ENCODE measurements at regions not wholly inside any gene's neighbourhood (a gene's known extent, or its start where the extent isn't known, plus 50 kb on each side); places are given as distances from the start of the nearest gene placed in this dataset.

DNA sequence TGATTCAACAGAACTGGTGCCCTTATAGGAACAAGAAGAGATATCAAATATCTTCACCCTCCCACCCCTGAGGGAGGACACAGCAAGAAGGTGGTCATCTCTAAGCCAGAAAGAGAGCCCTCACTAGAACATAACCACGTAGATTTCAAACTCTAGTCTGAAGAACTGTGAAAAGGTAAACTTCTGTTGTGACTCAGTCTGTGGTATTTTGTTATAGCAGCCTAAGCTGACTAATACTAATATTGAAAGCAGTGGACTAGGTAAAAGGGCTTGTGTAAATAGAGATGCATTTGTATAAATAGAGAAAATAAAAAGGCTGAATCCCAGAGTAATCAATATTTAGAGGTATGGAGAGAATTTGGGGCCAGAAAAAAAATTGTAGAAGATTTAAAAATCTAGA, 157.6 kb upstream of the CCNH start:
- Histone ChIP-seq H2BK120ac (ENCODE audit: low read depth, low read length) (no peak overlapping the region), H3K4me2 (ENCODE audit: insufficient read depth, low read length, poor library complexity, severe bottlenecking) (no peak overlapping the region), H2BK5ac (ENCODE audit: low read length) (no peak overlapping the region), H3K9ac (ENCODE audit: low read depth, low read length, poor library complexity) (no peak overlapping the region), H3K14ac (ENCODE audit: low read length) (no peak overlapping the region), H2BK15ac (ENCODE audit: low read length) (no peak overlapping the region), H2BK12ac (ENCODE audit: low read length) (no peak overlapping the region), H2AFZ (ENCODE audit: low read length) (no peak overlapping the region), H3K4ac (ENCODE audit: low read length) (no peak overlapping the region), H3K79me1 (ENCODE audit: low read depth, low read length) (no peaks in the 10 kb centered on the region), H3K36me3 (replicated peaks in 1 of 2; ENCODE audit: control insufficient read depth in 2 of 2, insufficient read depth in 2 of 2, low read length in 2 of 2) (no peaks in the 10 kb centered on the region), H3K27me3 (ENCODE audit: control insufficient read depth in 3 of 3, insufficient read depth in 3 of 3, low read depth in 1 of 3, low read length in 3 of 3) (no peaks in the 10 kb centered on the region), H3K18ac (ENCODE audit: low read length) (no peak overlapping the region), H4K8ac (ENCODE audit: low read depth, low read length) (no peak overlapping the region), H3K4me3 (ENCODE audit: low read length in 2 of 2) (no peak overlapping the region), H2AK5ac (ENCODE audit: low read depth, low read length) (no peak overlapping the region), H3K23ac (ENCODE audit: low read depth, low read length, poor library complexity) (no peak overlapping the region), H3K4me1 (ENCODE audit: control insufficient read depth in 2 of 2, insufficient read depth in 1 of 2, low read depth in 1 of 2, low read length in 2 of 2) (no peaks in the 10 kb centered on the region), H4K91ac (ENCODE audit: low read depth, low read length, poor library complexity) (no peak overlapping the region), H3K27ac (replicated peaks; ENCODE audit: low read length) (no peak overlapping the region), H3K9me3 (replicated peaks in 1 of 2; ENCODE audit: control insufficient read depth in 2 of 2, insufficient read depth in 1 of 2, low read depth in 1 of 2, low read length in 2 of 2) (no peaks in the 10 kb centered on the region)
- no CpG with 5 or more reads among the region's 1 CpG for WGBS, 2 donors (ENCODE audit: extremely low coverage in 2 of 2, insufficient read length in 2 of 2, insufficient replicate concordance in 1 of 2)
- DNase-seq (ENCODE audit: low spot score), result no peak

- Histone ChIP-seq H2BK120ac (ENCODE audit: low read depth, low read length) (no peak overlapping the region), H3K4me1 (ENCODE audit: control insufficient read depth in 2 of 2, insufficient read depth in 1 of 2, low read depth in 1 of 2, low read length in 2 of 2) (no peaks in the 10 kb centered on the region), H3K4me3 (ENCODE audit: low read length in 2 of 2) (no peak overlapping the region), H3K9me3 (replicated peaks in 1 of 2; ENCODE audit: control insufficient read depth in 2 of 2, insufficient read depth in 1 of 2, low read depth in 1 of 2, low read length in 2 of 2) (no peaks in the 10 kb centered on the region), H3K79me1 (ENCODE audit: low read depth, low read length) (no peaks in the 10 kb centered on the region), H2BK5ac (ENCODE audit: low read length) (no peak overlapping the region), H3K27me3 (ENCODE audit: control insufficient read depth in 3 of 3, insufficient read depth in 3 of 3, low read depth in 1 of 3, low read length in 3 of 3) (no peaks in the 10 kb centered on the region), H3K36me3 (replicated peaks in 1 of 2; ENCODE audit: control insufficient read depth in 2 of 2, insufficient read depth in 2 of 2, low read length in 2 of 2) (no peaks in the 10 kb centered on the region), H3K4me2 (ENCODE audit: insufficient read depth, low read length, poor library complexity, severe bottlenecking) (no peak overlapping the region), H2AK5ac (ENCODE audit: low read depth, low read length) (no peak overlapping the region), H4K8ac (ENCODE audit: low read depth, low read length) (no peak overlapping the region), H3K23ac (ENCODE audit: low read depth, low read length, poor library complexity) (no peak overlapping the region), H2BK12ac (ENCODE audit: low read length) (no peak overlapping the region), H3K27ac (replicated peaks; ENCODE audit: low read length) (no peak overlapping the region), H3K14ac (ENCODE audit: low read length) (no peak overlapping the region), H2AFZ (ENCODE audit: low read length) (no peak overlapping the region), H4K91ac (ENCODE audit: low read depth, low read length, poor library complexity) (no peak overlapping the region), H2BK15ac (ENCODE audit: low read length) (no peak overlapping the region), H3K9ac (ENCODE audit: low read depth, low read length, poor library complexity) (no peak overlapping the region), H3K4ac (ENCODE audit: low read length) (no peak overlapping the region), H3K18ac (ENCODE audit: low read length) (no peak overlapping the region)
- no CpG with 5 or more reads among the region's 1 CpG for WGBS, 2 donors (ENCODE audit: extremely low coverage in 2 of 2, insufficient read length in 2 of 2, insufficient replicate concordance in 1 of 2)
- DNase-seq (ENCODE audit: low spot score), result no peak
Observed at GRCh38 chr5:87562068-87562467, 149.3 kb upstream of the CCNH start.

GRCh38 chr5:87560528-87560927, 147.8 kb upstream of the CCNH start:
- Histone ChIP-seq H2AFZ (ENCODE audit: low read length) (no peak overlapping the region), H3K14ac (ENCODE audit: low read length) (no peak overlapping the region), H3K27me3 (ENCODE audit: control insufficient read depth in 3 of 3, insufficient read depth in 3 of 3, low read depth in 1 of 3, low read length in 3 of 3) (no peaks in the 10 kb centered on the region), H3K27ac (replicated peaks; ENCODE audit: low read length) (no peak overlapping the region), H3K4me3 (ENCODE audit: low read length in 2 of 2) (no peak overlapping the region), H3K4me2 (ENCODE audit: insufficient read depth, low read length, poor library complexity, severe bottlenecking) (no peak overlapping the region), H3K79me1 (ENCODE audit: low read depth, low read length) (no peaks in the 10 kb centered on the region), H3K18ac (ENCODE audit: low read length) (no peak overlapping the region), H3K9ac (ENCODE audit: low read depth, low read length, poor library complexity) (no peak overlapping the region), H2AK5ac (ENCODE audit: low read depth, low read length) (no peak overlapping the region), H3K36me3 (replicated peaks in 1 of 2; ENCODE audit: control insufficient read depth in 2 of 2, insufficient read depth in 2 of 2, low read length in 2 of 2) (no peaks in the 10 kb centered on the region), H2BK15ac (ENCODE audit: low read length) (no peak overlapping the region), H2BK120ac (ENCODE audit: low read depth, low read length) (no peak overlapping the region), H2BK5ac (ENCODE audit: low read length) (no peak overlapping the region), H4K91ac (ENCODE audit: low read depth, low read length, poor library complexity) (no peak overlapping the region), H3K4me1 (ENCODE audit: control insufficient read depth in 2 of 2, insufficient read depth in 1 of 2, low read depth in 1 of 2, low read length in 2 of 2) (no peaks in the 10 kb centered on the region), H3K9me3 (replicated peaks in 1 of 2; ENCODE audit: control insufficient read depth in 2 of 2, insufficient read depth in 1 of 2, low read depth in 1 of 2, low read length in 2 of 2) (no peaks in the 10 kb centered on the region), H4K8ac (ENCODE audit: low read depth, low read length) (no peak overlapping the region), H3K23ac (ENCODE audit: low read depth, low read length, poor library complexity) (no peak overlapping the region), H2BK12ac (ENCODE audit: low read length) (no peak overlapping the region), H3K4ac (ENCODE audit: low read length) (no peak overlapping the region)
- DNase-seq (ENCODE audit: low spot score), result no peak
- no CpG with 5 or more reads among the region's 2 CpGs for WGBS, 2 donors (ENCODE audit: extremely low coverage in 2 of 2, insufficient read length in 2 of 2, insufficient replicate concordance in 1 of 2)

- no peak for DNase-seq (ENCODE audit: low spot score)
- Histone ChIP-seq H3K36me3 (replicated peaks in 1 of 2; ENCODE audit: control insufficient read depth in 2 of 2, insufficient read depth in 2 of 2, low read length in 2 of 2) (no peaks in the 10 kb centered on the region), H3K4me3 (ENCODE audit: low read length in 2 of 2) (no peak overlapping the region), H2AFZ (ENCODE audit: low read length) (no peak overlapping the region), H3K23ac (ENCODE audit: low read depth, low read length, poor library complexity) (no peak overlapping the region), H2BK12ac (ENCODE audit: low read length) (no peak overlapping the region), H3K27me3 (ENCODE audit: control insufficient read depth in 3 of 3, insufficient read depth in 3 of 3, low read depth in 1 of 3, low read length in 3 of 3) (no peaks in the 10 kb centered on the region), H4K8ac (ENCODE audit: low read depth, low read length) (no peak overlapping the region), H2BK5ac (ENCODE audit: low read length) (no peak overlapping the region), H3K79me1 (ENCODE audit: low read depth, low read length) (no peaks in the 10 kb centered on the region), H2AK5ac (ENCODE audit: low read depth, low read length) (no peak overlapping the region), H2BK120ac (ENCODE audit: low read depth, low read length) (no peak overlapping the region), H3K18ac (ENCODE audit: low read length) (no peak overlapping the region), H3K4me1 (ENCODE audit: control insufficient read depth in 2 of 2, insufficient read depth in 1 of 2, low read depth in 1 of 2, low read length in 2 of 2) (no peaks in the 10 kb centered on the region), H3K9ac (ENCODE audit: low read depth, low read length, poor library complexity) (no peak overlapping the region), H2BK15ac (ENCODE audit: low read length) (no peak overlapping the region), H3K14ac (ENCODE audit: low read length) (no peak overlapping the region), H3K9me3 (replicated peaks in 1 of 2; ENCODE audit: control insufficient read depth in 2 of 2, insufficient read depth in 1 of 2, low read depth in 1 of 2, low read length in 2 of 2) (no peaks in the 10 kb centered on the region), H4K91ac (ENCODE audit: low read depth, low read length, poor library complexity) (no peak overlapping the region), H3K4ac (ENCODE audit: low read length) (no peak overlapping the region), H3K4me2 (ENCODE audit: insufficient read depth, low read length, poor library complexity, severe bottlenecking) (no peak overlapping the region), H3K27ac (replicated peaks; ENCODE audit: low read length) (no peak overlapping the region)
- WGBS, 2 donors (ENCODE audit: extremely low coverage in 2 of 2, insufficient read length in 2 of 2, insufficient replicate concordance in 1 of 2), result no CpG with 5 or more reads among the region's 1 CpG
Observed at GRCh38 chr5:87551911-87552310, 139.2 kb upstream of the CCNH start.

Measured in neuronal stem cell (in vitro differentiated cells).